ENCODE measurements at regions not wholly inside any gene's neighbourhood (a gene's known extent, or its start where the extent isn't known, plus 50 kb on each side); places are given as distances from the start of the nearest gene placed in this dataset.

DNA sequence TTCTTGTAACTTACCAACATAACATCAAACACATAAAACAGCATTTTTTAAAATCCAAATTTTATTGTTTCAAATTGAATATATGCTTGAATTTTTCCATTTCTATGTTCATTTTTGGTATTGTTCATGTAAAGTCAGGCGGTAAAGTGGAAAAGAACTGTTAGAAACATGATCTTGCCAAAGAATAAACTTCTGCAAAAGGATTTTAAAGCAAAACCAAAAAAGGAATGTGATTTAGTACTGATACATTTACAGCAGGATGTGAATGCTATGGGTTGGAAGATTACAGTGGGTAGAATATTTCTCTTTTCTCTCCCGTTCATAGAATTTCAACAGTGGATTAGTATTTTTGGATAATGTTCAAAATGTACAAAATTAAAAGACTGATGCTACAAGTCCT, 277.2 kb upstream of the MPDZ start:
- no peak for TF ChIP-seq CTCF (IDR thresholded peaks at IDR 0.05)
- no peak for TF ChIP-seq POLR2A (IDR thresholded peaks at IDR 0.05)

All from thyroid gland (tissue), 4 donors.